Activated T-helper 1 cell treated with Interleukin-2 at 50 U/mL for 16 hours (primary cell): ENCODE measurements at regions not wholly inside any gene's neighbourhood (a gene's known extent, or its start where the extent isn't known, plus 50 kb on each side); places are given as distances from the start of the nearest gene placed in this dataset.

Source experiments
- DNase-seq: peaks from one replicate; pipeline ENCODE4 v3.0.0-alpha.2; 2020; ENCODE audit warnings: low read depth

DNA sequence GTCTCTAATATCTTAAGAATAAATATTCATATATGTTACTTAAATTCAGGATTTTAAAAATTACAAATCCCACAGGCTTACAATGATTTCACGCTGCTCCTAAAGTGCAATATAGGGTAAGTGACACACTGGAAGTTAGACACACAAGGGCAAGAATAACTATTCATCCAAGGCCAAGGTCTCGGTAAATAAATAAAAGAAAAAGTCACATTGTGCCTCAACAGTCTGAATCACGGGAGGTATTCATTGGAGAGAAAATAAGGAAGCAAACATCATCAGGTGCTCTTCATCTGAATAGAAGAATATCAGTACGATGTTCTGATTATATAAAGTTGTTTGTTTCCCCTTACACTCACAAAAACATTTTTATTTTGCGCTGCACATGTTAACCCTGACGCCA is 820.2 kb downstream of the TRIB2 start:
- no peak for DNase-seq

DNA sequence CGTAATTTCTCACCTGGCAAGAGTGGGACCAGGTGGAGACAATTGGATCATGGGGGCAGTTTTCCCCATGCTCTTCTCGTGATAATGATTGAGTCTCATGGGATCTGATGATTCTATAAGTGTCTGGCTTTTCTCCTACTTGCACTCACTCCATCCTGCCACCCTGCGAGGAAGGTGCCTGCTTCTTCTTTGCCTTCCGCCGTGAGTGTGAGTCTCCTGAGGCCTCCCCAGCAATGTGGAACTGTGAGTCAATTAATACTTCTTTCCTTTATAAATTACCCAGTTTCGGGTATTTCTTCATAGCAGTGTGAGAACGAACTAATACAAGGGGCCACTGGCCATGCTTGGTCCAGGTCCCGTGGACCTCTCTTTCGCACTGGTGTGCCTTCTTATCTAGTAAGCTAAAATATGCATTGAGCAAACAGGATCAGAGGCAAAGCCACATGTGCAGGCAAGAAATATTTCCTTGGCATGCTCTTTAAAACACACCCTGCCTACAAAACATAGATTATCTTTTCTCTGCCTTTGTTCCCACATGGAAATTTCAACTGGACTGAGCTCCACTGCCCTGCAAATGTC is 821.1 kb downstream of the TRIB2 start:
- DNase-seq = no peak

DNA sequence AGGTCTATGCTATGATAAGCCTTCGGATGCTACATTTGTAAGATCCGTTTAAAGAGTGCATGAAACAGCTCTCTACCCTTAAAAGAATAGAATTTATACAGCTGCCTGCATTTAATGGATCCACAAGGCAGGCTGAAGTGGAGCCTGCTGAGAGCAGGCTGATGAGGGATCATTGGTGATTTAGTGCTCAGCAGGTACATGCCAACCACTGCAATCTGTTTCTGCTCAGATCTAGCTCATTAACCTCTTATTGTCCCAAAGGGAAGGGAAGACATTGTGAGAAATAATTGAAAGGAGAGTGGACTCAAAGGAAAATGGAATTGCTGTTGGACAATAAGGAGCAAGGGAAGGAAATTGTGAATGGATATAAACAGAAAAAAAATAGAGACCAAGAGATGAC is 822.6 kb downstream of the TRIB2 start:
- no peak for DNase-seq

DNA sequence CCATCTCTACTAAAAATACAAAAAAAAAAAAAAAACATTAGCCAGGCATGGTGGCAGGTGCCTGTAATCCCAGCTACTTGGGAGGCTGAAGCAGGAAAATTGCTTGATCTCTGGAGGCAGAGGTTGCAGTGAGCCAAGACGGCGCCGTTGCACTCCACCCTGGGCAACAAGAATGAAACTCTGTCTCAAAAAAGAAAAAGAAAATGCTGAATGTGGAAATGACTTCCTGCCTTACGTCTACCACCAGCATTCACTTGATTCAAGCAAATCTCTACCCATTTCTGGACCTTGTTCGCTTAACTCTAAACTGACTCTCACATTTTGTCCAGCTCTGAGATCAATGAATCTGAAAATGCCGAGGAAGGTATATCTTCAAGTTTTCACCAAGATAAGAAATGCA is 825.3 kb downstream of the TRIB2 start:
- no peak for DNase-seq

DNA sequence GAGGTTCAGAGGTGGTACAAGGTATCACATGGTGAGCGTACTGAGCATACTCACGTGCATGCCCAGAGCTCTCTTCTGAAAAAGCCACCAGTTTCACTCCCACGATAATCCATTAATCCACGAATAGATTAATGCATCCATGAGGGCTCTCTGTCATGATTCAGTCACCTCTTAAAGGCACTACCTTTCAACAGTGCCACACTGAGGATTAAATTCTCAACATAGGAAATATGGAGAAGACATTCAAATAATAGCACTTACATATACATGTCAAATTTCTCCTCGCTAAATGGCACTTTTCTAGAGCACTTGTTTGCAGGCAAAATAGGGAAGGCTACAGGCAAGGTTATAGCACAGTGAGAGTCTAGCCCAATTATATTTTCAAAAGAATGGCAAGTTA is 825.9 kb downstream of the TRIB2 start:
- DNase-seq = no peak

DNA sequence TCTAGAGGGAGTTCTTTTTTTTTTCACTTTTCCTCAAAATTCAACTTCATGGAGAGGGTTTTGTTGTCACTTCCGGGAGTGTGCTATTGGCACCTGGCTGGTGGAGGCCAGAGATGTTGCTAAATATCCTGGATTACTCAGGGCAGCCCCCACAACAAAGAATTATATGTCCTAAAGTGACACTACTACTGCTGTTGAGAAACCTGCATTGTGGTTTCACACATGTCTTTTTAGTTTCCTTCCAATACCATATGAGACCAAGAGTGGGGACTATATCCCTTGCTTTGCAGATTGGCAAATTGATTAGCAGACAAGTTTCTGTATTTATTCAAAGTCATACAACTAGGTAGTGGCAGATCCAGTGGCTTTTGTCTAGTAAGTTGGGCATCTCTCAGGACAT is 826.8 kb downstream of the TRIB2 start:
- DNase-seq = no peak

DNA sequence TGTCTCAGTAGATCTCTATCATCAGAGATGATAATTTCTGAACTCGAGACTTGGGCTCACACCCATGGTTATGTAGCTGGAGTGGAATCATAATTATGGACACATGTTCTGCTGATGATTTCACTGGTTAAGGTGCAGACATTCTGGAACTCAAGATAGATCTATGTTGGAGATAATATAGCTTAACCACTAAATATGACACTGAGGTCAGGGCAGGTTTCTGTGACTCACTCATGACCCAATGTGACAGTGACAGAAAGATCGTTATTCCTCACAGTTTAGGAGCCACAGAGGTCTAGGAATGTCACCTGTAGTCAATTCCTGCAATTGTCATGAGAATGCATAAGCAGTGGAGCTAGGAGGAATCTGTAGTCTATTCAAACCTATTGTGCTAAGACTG is 828.6 kb downstream of the TRIB2 start:
- no peak for DNase-seq

DNA sequence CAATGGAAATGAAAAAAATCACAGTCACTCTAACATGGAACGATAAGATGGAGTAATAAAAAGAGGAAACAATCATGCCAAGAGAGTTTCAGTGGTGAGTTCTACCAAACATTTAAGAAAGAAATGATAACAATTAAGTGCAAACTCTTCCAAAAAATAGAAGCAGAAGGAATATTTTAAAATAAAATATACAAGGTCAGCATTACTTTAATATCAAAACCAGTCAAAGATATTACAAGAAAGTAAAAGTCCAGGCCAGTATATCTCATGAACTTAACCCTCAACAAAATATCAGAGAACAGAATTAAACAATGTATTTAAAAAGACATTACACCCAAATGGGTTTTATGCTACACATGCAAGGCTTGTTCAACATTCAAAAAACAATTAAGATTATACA is 829.4 kb downstream of the TRIB2 start:
- DNase-seq = no peak

DNA sequence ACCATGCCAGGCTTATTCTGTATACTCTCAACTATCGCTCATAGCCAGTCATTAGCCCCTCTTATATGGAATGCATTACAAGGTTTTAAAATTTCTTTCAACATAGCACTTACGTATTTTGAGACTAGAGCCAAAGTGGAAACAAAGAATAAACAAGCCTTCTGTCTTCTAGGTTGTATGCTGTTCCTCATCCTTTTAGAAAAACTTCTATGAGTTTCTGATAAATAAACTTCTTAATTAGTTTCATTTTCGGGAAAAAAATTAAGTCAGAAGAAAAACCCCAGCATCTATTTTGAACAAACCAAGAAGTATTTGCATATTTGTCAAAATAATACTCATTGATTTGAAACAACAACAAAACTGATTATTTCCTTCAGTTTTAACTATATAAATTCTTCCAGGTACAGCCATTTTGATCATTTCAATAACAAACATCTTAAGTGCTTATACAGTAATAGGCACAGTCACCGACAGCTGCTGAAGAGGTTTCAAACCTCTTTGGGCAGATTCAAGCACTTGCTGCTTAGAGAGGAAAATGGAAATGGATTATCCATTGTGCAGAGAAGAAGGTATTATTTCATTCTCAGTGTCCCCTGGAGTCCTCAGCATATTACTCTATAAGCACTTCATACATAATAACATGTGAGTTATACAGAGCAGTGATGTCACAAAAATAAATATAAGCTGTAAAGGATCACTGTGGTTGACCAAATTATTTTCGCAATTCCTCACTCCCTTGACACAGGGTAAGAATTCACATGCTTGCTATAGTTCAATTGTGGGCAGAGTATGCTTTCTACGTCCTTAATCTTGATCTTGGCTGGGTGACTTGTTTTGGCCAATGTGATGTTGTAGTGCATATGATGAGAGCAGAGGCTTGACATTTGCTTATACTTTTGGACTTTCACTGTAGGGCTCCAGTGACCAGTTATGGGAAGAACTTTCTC is 833.8 kb downstream of the TRIB2 start:
- DNase-seq = no peak

DNA sequence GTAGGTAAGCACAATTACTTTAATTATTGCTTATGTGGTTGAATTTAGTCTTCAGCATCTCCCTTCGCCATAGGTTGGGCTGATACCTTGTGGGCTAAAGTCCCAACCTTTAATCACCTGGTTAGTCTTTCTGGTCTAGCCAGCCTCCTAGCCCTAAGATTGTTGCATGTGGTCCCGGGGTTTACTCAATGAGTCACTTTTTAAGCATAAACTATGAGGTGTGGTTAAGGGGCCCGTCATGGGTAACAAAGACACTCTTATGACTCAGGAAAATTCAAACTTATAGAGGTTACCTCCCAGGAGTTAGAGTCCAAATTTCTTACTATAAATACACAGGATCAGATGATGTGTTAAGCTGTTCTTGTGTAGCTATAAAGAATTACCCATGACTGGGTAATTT is 841.6 kb downstream of the TRIB2 start:
- no peak for DNase-seq

DNA sequence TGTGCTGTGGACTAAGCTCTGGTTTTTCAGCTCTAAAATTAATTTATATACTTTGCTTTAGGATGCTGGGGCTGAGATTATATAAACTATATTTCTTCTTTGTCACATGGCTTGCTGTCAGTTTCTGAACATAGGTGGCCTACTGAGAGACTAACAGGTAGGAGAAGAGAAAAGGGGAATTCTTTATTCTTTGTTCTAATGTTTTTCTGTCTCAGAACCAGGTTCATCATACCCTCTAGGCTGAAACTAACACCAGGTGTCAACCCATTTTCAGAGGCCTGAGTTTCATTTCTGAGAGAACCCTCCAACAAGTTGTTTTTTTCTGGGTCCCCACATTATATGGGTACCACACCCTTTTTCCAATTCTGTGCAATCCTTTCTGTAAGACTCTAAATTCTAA is 843.6 kb downstream of the TRIB2 start:
- DNase-seq = no peak

DNA sequence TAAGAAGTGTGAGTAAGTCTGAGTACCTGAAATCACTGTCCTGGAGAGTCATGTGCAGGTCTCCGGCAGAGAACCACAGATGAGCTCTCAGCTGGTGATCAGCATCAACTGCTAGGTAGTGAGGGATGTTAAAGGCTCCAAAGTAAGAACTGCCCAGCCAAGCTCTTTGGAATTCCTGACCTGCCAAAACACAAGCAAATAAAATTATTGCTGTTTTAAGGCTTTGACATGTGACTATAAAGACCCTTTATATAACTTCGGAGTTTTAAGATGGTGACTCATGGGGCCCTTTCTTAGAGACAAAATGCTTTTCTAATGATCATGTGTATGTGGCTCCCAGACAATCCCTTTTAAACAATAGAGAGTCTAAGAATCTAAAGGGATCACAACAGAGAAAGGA is 855.7 kb downstream of the TRIB2 start:
- no peak for DNase-seq

DNA sequence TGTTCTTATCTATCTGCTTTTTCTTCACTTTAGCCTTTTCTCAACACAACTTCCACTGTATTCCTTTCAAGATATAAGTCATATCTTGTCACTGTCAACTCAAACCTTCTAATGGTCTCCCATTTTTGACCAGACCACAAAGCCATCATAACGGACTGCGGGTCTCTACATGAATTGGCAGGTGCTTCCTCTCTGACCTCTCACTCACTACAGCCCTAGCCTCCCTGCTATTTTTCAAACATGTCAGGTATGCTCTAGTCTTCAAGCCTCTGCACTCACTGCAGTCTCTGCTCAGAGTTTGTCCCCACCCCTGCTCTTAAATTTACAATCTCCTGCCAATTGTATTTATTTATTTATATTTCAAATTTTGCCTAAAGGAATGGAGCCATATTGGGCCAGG is 858.1 kb downstream of the TRIB2 start:
- no peak for DNase-seq

DNA sequence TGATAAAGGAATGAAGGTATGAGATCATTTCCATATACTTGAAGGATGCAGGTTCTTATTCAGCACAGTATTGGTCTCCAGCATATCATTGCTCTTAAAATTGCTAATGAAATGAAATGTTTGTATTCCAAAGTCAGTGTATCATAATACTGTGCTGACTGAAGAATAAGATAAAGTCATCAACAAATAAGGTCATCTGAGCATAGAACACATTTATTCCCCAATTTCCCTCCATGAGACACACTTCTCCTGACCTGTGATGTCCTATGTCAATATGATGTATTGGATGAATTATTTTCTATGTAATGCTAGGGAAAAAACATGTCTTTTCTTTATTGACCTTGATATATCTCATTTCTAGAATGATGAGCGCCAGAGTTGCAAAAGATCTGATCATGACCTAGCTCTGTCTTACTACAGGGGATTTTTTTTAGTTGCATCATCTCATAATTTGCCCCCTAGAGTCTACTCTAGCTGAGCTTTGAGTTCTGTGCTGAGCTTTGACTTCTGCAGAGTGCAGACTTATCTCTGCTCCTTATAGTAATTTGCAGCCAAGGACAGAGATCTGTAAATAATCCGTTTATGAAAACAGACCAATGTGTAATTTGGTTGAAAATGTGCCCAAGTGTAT is 859.8 kb downstream of the TRIB2 start:
- no peak for DNase-seq

DNA sequence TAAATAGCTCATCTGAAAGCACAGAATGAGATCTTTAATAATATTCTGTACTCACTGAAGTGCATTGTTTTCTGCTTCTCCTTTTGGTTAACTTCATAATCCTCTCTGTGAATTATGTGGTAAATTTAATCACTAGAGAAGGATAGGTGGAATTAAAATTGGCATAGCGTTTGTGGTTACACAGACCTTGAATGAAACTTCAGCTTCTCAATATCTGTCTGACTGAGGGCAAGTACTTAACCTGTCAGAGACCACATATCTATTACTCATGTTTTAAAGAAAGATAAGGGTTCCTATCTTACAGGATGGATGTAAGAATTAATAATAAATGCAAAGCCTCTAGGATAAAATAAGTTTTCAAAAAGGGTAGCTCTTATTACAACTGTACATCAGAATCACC is 861.8 kb downstream of the TRIB2 start:
- DNase-seq = no peak

DNA sequence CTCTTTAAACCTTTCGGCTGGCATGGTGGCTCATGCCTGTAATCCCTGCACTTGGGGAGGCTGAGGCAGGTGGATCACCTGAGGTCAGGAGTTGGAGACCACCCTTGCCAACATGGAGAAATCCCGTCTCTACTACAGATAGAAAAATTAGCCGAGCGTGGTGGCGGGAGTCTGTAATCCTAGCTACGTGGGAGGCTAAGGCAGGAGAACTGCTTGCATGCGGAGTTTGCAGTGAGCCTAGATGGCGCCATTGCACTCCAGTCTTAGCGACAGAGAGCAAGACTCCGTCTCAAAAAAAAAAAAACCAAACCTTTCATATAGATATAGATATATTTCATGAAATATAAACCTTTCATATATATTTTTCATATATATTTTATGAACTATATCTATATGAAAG is 864.7 kb downstream of the TRIB2 start:
- DNase-seq = no peak

DNA sequence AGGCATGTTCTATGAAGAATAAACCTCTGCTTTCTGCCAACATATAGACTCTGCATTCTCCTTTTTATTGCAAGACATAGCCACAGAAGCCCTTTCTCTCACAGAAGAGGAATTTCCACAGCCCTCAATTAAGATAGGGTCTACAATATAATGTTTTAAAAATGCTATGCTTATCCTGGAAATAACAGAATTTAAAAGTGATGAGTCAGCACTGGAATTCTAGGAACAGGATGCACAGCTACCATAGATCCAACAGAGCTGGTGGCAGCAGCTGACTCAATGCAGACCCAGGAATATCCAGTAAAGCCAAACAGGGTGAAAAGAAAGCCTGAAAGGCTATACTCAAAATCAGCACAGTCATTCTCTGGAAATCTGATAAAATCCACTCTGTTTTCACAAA is 866.9 kb downstream of the TRIB2 start:
- no peak for DNase-seq

DNA sequence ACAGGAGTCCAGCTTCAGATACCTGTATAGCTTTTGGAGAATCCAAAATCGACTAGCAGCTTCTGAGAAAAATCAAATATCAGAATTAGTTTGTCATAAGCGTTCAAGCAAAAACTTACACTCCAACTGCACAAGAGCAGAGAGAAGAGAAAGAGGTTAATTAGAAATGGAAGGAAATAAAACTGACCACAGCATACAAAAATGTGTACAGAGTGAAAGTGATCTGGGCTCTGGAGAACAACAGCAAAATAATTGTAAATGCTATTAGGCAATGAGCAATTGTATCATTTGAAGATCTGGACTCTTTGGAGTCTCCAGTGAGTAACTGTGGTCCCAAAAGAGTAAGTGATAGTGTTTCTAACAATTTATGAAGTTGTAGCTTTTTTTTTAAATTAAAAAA is 867.3 kb downstream of the TRIB2 start:
- DNase-seq = no peak

DNA sequence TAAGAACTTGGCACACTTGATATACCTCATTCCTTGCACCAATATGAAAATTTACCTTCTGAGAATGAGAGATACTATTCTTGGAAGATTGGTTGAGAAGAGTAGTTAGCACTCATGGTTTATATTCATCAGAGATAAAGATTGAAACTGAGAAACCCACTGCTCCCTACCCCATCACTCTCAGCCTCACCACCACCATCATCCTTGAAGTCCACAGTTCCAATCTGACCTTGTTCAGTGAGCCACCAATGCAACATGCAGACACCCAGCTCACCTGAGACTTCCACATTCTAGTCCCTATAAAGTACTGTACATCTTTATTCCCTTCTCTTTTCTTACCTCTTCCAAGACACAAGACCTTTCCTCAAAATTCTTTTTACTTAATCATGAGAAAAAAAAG is 869.0 kb downstream of the TRIB2 start:
- DNase-seq = no peak

DNA sequence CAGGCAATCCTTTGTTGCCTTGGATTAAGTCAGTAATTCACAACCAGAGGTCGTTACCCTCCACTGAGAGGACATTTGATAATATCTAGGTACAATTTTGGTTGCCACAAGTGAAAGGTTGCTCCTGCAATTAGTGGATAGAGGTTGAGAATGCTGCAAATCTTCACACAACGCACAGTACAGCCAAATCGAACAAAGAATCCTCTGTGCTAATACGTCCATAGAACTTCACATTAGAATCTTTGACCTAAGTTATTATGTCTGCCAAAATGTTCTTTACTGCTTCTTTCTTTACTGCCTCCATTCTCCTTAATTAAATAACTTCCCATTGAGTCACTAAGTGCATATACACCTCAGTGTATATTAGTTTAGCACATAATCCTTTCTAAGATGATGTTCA is 879.5 kb downstream of the TRIB2 start:
- no peak for DNase-seq

DNA sequence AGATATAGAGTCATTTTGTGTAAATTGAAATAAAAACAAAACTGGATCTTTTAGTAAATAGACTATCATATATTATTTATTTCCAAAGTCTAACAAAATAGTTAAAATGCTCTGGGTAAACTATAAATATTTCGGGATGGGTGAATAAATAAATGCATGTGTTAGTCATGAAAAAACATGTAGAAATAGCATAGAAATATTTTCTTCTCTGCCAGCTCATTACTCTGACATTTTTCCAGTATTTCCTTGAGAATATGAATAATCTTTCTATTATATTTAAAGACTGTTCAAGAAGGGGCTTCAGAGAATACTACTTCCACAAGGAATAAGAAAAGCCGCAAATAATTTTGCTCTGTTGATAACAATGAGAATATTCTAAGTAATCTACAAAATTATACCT is 880.4 kb downstream of the TRIB2 start:
- no peak for DNase-seq

DNA sequence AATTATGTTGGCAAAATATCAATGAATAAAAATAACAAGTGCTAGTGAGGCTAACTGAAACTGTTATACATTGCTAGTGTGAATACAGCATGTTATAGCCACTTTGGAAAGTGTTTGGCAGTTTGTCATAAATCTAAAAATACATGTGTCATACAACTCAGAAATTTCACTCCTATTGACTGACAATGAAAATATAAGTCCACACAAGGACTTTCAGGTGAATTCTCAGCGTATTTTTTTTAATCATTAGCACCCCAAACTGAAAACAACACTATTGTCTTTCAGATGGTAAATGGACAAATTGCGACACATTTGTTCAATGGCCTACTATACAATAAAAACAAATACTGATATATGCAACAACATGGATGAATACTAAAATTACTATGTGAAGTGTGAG is 884.8 kb downstream of the TRIB2 start:
- DNase-seq = no peak

DNA sequence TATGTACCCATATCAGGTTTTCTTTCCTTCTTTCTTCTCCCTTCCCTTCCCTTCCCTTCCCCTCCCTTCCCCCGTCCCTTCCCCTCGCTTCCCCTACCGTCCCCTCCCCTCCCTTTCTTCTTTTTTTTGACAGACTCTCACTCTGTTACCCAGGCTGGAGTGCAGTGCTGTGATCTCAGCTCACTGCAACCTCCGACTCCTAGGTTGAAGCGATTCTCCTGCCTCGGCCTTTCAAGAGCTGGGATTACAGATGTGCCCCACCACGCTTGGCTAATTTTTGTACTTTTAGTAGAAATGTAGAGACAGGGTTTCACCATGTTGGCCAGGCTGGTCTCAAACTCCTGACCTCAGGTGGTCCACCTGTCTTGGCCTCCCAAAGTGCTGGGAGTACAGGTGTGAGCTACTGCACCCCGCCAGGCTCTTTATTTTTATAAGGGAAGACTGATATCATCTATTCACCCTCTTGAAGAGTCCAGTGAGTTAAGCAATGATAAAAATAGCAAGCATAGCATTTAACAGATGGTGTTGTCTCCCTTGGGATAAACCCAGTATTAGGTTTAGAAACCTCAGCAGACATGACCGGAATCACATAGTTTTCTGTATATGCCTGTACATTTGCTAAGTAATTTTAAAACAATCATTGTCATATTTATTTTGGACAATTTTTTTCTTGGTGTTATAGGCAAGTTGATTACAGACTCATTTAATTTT is 888.4 kb downstream of the TRIB2 start:
- no peak for DNase-seq
